ENCODE measurements at regions not wholly inside any gene's neighbourhood (a gene's known extent, or its start where the extent isn't known, plus 50 kb on each side); places are given as distances from the start of the nearest gene placed in this dataset.

DNA sequence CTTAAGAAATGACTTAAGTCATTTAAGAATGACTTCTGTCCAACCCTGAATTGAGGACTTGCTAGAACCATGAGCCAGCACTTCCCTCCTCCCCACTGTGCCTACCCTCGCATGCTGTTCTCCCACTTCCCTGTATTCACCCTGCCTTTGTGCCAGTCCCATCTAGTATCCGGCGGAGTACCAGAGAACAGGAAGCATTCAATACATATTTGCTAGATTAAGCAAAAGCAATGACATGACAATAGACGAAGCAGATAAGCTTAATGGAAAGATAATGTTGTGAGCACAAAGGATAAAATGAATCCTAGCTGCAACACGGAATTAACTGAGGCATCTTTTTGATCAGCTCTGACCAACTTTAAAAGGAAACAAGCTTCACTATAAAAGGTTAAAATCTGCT, 328.5 kb downstream of the TDRD15 start:
- WGBS, 2 donors, result 57 to 58% methylated on average over 5 of the region's 5 CpGs
- Histone ChIP-seq H3K36me3 (ENCODE audit: low read depth, missing control alignments) (no peaks in the 10 kb centered on the region), H3K27me3 (no peaks in the 10 kb centered on the region), H3K9me3 (no peaks in the 10 kb centered on the region), H3K4me3 (no peak overlapping the region), H3K4me1 (peaks cover 9% of the 10 kb centered on the region), H3K27ac (no peak overlapping the region)
- intact Hi-C loops (cut with DNase I; ENCODE audit: low total_unique reads), result no loop called here
- no peak for DNase-seq
- TF ChIP-seq, protein P1, sequence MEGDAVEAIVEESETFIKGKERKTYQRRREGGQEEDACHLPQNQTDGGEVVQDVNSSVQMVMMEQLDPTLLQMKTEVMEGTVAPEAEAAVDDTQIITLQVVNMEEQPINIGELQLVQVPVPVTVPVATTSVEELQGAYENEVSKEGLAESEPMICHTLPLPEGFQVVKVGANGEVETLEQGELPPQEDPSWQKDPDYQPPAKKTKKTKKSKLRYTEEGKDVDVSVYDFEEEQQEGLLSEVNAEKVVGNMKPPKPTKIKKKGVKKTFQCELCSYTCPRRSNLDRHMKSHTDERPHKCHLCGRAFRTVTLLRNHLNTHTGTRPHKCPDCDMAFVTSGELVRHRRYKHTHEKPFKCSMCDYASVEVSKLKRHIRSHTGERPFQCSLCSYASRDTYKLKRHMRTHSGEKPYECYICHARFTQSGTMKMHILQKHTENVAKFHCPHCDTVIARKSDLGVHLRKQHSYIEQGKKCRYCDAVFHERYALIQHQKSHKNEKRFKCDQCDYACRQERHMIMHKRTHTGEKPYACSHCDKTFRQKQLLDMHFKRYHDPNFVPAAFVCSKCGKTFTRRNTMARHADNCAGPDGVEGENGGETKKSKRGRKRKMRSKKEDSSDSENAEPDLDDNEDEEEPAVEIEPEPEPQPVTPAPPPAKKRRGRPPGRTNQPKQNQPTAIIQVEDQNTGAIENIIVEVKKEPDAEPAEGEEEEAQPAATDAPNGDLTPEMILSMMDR (IDR thresholded peaks at IDR 0.05), result no peak
- TF ChIP-seq POLR2A (IDR thresholded peaks at IDR 0.05), result no peak

- no peak overlapping the region for H3K27ac ChIP-seq
- no peak for DNase-seq
- intact Hi-C loops (cut with DNase I; ENCODE audit: low total_unique reads), result no loop called here
- no peaks in the 10 kb centered on the region for H3K27me3 ChIP-seq
- no peaks in the 10 kb centered on the region for H3K36me3 ChIP-seq (ENCODE audit: low read depth, missing control alignments)
- no peaks in the 10 kb centered on the region for H3K9me3 ChIP-seq
- no peak for TF ChIP-seq POLR2A (IDR thresholded peaks at IDR 0.05)
- TF ChIP-seq, protein P1 (IDR thresholded peaks at IDR 0.05), result no peak
- peaks cover 9% of the 10 kb centered on the region for H3K4me1 ChIP-seq
- H3K4me3 ChIP-seq, result no peak overlapping the region
- 39 to 41% methylated on average over 5 of the region's 5 CpGs for WGBS, 2 donors
Measured at GRCh38 chr2:21452678-21453077, 328.9 kb downstream of the TDRD15 start.

GRCh38 chr2:21453723-21454450, 330.1 kb downstream of the TDRD15 start:
- no peaks in the 10 kb centered on the region for H3K27me3 ChIP-seq
- H3K9me3 ChIP-seq, result no peaks in the 10 kb centered on the region
- no peaks in the 10 kb centered on the region for H3K36me3 ChIP-seq (ENCODE audit: low read depth, missing control alignments)
- H3K4me3 ChIP-seq, result no peak overlapping the region
- peaks cover 9% of the 10 kb centered on the region for H3K4me1 ChIP-seq
- TF ChIP-seq POLR2A (IDR thresholded peaks at IDR 0.05), result no peak
- TF ChIP-seq, protein P1 (IDR thresholded peaks at IDR 0.05), result no peak
- WGBS, 2 donors, result 47 to 48% methylated on average over 8 of the region's 8 CpGs
- intact Hi-C loops (cut with DNase I; ENCODE audit: low total_unique reads), result no loop called here
- no peak overlapping the region for H3K27ac ChIP-seq
- no peak for DNase-seq

GRCh38 chr2:21454839-21455238, 331.1 kb downstream of the TDRD15 start:
- Histone ChIP-seq H3K27ac (no peak overlapping the region), H3K27me3 (no peaks in the 10 kb centered on the region), H3K4me3 (no peak overlapping the region), H3K36me3 (ENCODE audit: low read depth, missing control alignments) (no peaks in the 10 kb centered on the region), H3K4me1 (peaks cover 9% of the 10 kb centered on the region), H3K9me3 (no peaks in the 10 kb centered on the region)
- 88 to 93% methylated on average over 2 of the region's 2 CpGs for WGBS, 2 donors
- TF ChIP-seq, protein P1 (IDR thresholded peaks at IDR 0.05), result no peak
- TF ChIP-seq POLR2A (IDR thresholded peaks at IDR 0.05), result no peak
- no peak for DNase-seq
- intact Hi-C loops (cut with DNase I; ENCODE audit: low total_unique reads), result no loop called here

GRCh38 chr2:21461754-21462240, 338.0 kb downstream of the TDRD15 start:
- intact Hi-C loops (cut with DNase I; ENCODE audit: low total_unique reads), result no loop called here
- Histone ChIP-seq H3K27ac (no peak overlapping the region), H3K4me3 (no peak overlapping the region), H3K4me1 (no peaks in the 10 kb centered on the region), H3K9me3 (no peaks in the 10 kb centered on the region), H3K36me3 (ENCODE audit: low read depth, missing control alignments) (no peaks in the 10 kb centered on the region), H3K27me3 (no peaks in the 10 kb centered on the region)
- WGBS, 2 donors, result 79 to 84% methylated on average over 3 of the region's 3 CpGs
- DNase-seq, result no peak
- TF ChIP-seq, protein P1 (IDR thresholded peaks at IDR 0.05), result no peak
- TF ChIP-seq POLR2A (IDR thresholded peaks at IDR 0.05), result no peak

Data from testis (tissue), 2 donors.